Right atrium auricular region (tissue), 2 donors: ENCODE measurements at regions not wholly inside any gene's neighbourhood (a gene's known extent, or its start where the extent isn't known, plus 50 kb on each side); places are given as distances from the start of the nearest gene placed in this dataset.
"Not testable (repeated sequence)": the region's sequence is repeated elsewhere in the genome, so short reads cannot be mapped to it uniquely, and the experiment has no call there.

Experiments used
- DNase-seq: peaks from one replicate; pipeline ENCODE4 v3.0.0-alpha.2; 2019; ENCODE audit warnings: low spot score
- H3K27ac ChIP-seq, 2 donors: fragments of 200-600 bp; sonication (generic); 1 replicate in 1 of 2; 2 replicates in 1 of 2; pipeline ENCODE4 v1.5.1; 2016 to 2019
- H3K27me3 ChIP-seq, 2 donors: fragments of 200-600 bp; sonication (generic); one replicate each; pipeline versions ENCODE4 v1.5.1 to v1.6.0; 2017 to 2019
- H3K36me3 ChIP-seq: fragments of 200-600 bp; sonication (generic); one replicate; pipeline ENCODE4 v1.5.1; 2016
- H3K4me1 ChIP-seq, 2 donors: fragments of 200-600 bp; sonication (generic); one replicate each; pipeline versions ENCODE4 v1.5.1 to v1.6.0; 2017 to 2019
- H3K4me3 ChIP-seq, 2 donors: fragments of 200-600 bp; sonication (generic); 1 replicate in 1 of 2; 2 replicates in 1 of 2; pipeline ENCODE4 v1.5.1; 2017 to 2019; ENCODE audit warnings: mild to moderate bottlenecking in 1 of 2, moderate library complexity in 1 of 2
- H3K9me3 ChIP-seq, 2 donors: fragments of 200-600 bp; sonication (generic); one replicate each; pipeline ENCODE4 v1.5.1; 2019
- CTCF ChIP-seq, 2 donors: fragments of 200-600 bp; sonication (generic); IDR thresholded peaks; one replicate each; pipeline ENCODE4 v1.5.1; 2019; ENCODE audit warnings: antibody characterized with exemption in 2 of 2

GRCh38 chr6:103507052-103507451 lies 1352.7 kb downstream of the HACE1 start:
- Histone ChIP-seq H3K4me1 (no peaks in the 10 kb centered on the region), H3K27me3 (no peaks in the 10 kb centered on the region)
- no peak for TF ChIP-seq CTCF (IDR thresholded peaks at IDR 0.05)

GRCh38 chr6:103505155-103505518 lies 1354.6 kb downstream of the HACE1 start:
- Histone ChIP-seq H3K36me3 (no peaks in the 10 kb centered on the region), H3K27ac (no peak overlapping the region), H3K4me1 (no peaks in the 10 kb centered on the region), H3K9me3 (no peaks in the 10 kb centered on the region), H3K4me3 (no peak overlapping the region), H3K27me3 (no peaks in the 10 kb centered on the region)
- no peak for DNase-seq
- no peak for TF ChIP-seq CTCF (IDR thresholded peaks at IDR 0.05)

More at GRCh38 chr6:103507052-103507451, 1352.7 kb downstream of the HACE1 start:
- H3K36me3 ChIP-seq: no peaks in the 10 kb centered on the region
- DNase-seq: no peak
- no peak overlapping the region for H3K27ac ChIP-seq
- no peaks in the 10 kb centered on the region for H3K9me3 ChIP-seq
- no peak overlapping the region for H3K4me3 ChIP-seq

GRCh38 chr6:103504501-103505154 lies 1355.1 kb downstream of the HACE1 start:
- Histone ChIP-seq H3K36me3 (no peaks in the 10 kb centered on the region), H3K4me3 (no peak overlapping the region), H3K4me1 (no peaks in the 10 kb centered on the region), H3K27me3 (no peaks in the 10 kb centered on the region), H3K9me3 (no peaks in the 10 kb centered on the region), H3K27ac (no peak overlapping the region)
- no peak for TF ChIP-seq CTCF (IDR thresholded peaks at IDR 0.05)
- DNase-seq: no peak

GRCh38 chr6:103496588-103496987 lies 1363.1 kb downstream of the HACE1 start:
- not testable (repeated sequence) for H3K9me3 ChIP-seq, H3K27me3 ChIP-seq, H3K36me3 ChIP-seq, H3K27ac ChIP-seq, DNase-seq, H3K4me1 ChIP-seq, H3K4me3 ChIP-seq

- H3K9me3 ChIP-seq: no peaks in the 10 kb centered on the region
Measured at GRCh38 chr6:103456652-103457051, 1403.1 kb downstream of the HACE1 start.

GRCh38 chr6:103455275-103455674 lies 1404.4 kb downstream of the HACE1 start:
- no peak for DNase-seq
- TF ChIP-seq CTCF (IDR thresholded peaks at IDR 0.05): no peak

More at GRCh38 chr6:103456652-103457051, 1403.1 kb downstream of the HACE1 start:
- Histone ChIP-seq H3K4me1 (no peaks in the 10 kb centered on the region), H3K27ac (no peak overlapping the region), H3K27me3 (no peaks in the 10 kb centered on the region), H3K4me3 (no peak overlapping the region), H3K36me3 (no peaks in the 10 kb centered on the region)
- no peak for DNase-seq
- TF ChIP-seq CTCF (IDR thresholded peaks at IDR 0.05): no peak

More at GRCh38 chr6:103455275-103455674, 1404.4 kb downstream of the HACE1 start:
- no peaks in the 10 kb centered on the region for H3K36me3 ChIP-seq
- no peaks in the 10 kb centered on the region for H3K4me1 ChIP-seq
- H3K9me3 ChIP-seq: no peaks in the 10 kb centered on the region
- no peak overlapping the region for H3K27ac ChIP-seq
- no peak overlapping the region for H3K4me3 ChIP-seq
- no peaks in the 10 kb centered on the region for H3K27me3 ChIP-seq
